Body of pancreas (tissue), 4 donors: ENCODE measurements at regions not wholly inside any gene's neighbourhood (a gene's known extent, or its start where the extent isn't known, plus 50 kb on each side); places are given as distances from the start of the nearest gene placed in this dataset.
A peak's percentile ranks its signal among the peaks of the same experiment; 100 is the strongest.

Experiments used
- ATAC-seq: fragments of 150-250 bp; one replicate; pipeline ENCODE4 v1.9.1; 2016
- DNase-seq, 4 donors: peaks; one replicate each; pipeline ENCODE4 v3.0.0-alpha.2; 2019
- H3K27ac ChIP-seq, 4 donors: fragments of 200-600 bp; sonication (generic); 1 replicate in 3 of 4; 2 replicates in 1 of 4; pipeline versions ENCODE4 v1.5.1 to v1.6.1; 2016 to 2019; ENCODE audit warnings: mild to moderate bottlenecking in 1 of 4, mixed read lengths in 1 of 4, moderate library complexity in 1 of 4
- H3K27me3 ChIP-seq, 2 donors: fragments of 200-600 bp; sonication (generic); one replicate each; pipeline ENCODE4 v1.6.0; 2016; ENCODE audit warnings: mild to moderate bottlenecking in 1 of 2
- H3K36me3 ChIP-seq, 2 donors: fragments of 200-600 bp; sonication (generic); replicated peaks in 1 of 2; 2 replicates each; pipeline ENCODE4 v1.5.1; 2016; ENCODE audit warnings: low read depth in 2 of 2; ENCODE audit not compliant: insufficient read depth in 1 of 2
- H3K4me1 ChIP-seq: fragments of 200-600 bp; sonication (generic); one replicate; pipeline ENCODE4 v1.6.0; 2016
- H3K4me3 ChIP-seq, 2 donors: fragments of 200-600 bp; sonication (generic); 1 replicate in 1 of 2; 2 replicates in 1 of 2; pipeline ENCODE4 v1.5.1; 2016 to 2019
- H3K9me3 ChIP-seq, 3 donors: fragments of 200-600 bp; sonication (generic); 1 replicate in 2 of 3; 2 replicates in 1 of 3; pipeline ENCODE4 v1.5.1; 2016
- POLR2A ChIP-seq, 3 donors: fragments of 450-650 bp; IDR thresholded peaks; one replicate each; pipeline ENCODE4 v1.6.1; 2016; ENCODE audit warnings: antibody characterized with exemption in 3 of 3, mild to moderate bottlenecking in 2 of 3
- WGBS, 2 donors: methylation state at CpG; one replicate each; pipeline ENCODE4 v1.1.5; 2017; 5-methylcytosine and 5-hydroxymethylcytosine counted together
- intact Hi-C: fragments of 100-400 bp; cut with DNase I; formaldehyde crosslinking; loops from one replicate; pipeline ENCODE4 v1.15.1; 2023
- TF ChIP-seq, protein P1 (sequence below), 7 experiments: fragments of 450-650 bp in 4 of 7; fragments of 200-600 bp in 3 of 7; sonication (generic) in 3 of 7; IDR thresholded peaks; one replicate each; pipeline ENCODE4 v1.5.1; 2016 to 2019; ENCODE audit warnings: antibody characterized with exemption in 7 of 7

GRCh38 chr10:78571286-78571685, 497.5 kb upstream of the ZMIZ1 start:
- intact Hi-C loops: no loop called here
- H3K4me1 ChIP-seq: no peaks in the 10 kb centered on the region
- no peak for ATAC-seq
- no peak overlapping the region for H3K27ac ChIP-seq
- TF ChIP-seq, protein P1, sequence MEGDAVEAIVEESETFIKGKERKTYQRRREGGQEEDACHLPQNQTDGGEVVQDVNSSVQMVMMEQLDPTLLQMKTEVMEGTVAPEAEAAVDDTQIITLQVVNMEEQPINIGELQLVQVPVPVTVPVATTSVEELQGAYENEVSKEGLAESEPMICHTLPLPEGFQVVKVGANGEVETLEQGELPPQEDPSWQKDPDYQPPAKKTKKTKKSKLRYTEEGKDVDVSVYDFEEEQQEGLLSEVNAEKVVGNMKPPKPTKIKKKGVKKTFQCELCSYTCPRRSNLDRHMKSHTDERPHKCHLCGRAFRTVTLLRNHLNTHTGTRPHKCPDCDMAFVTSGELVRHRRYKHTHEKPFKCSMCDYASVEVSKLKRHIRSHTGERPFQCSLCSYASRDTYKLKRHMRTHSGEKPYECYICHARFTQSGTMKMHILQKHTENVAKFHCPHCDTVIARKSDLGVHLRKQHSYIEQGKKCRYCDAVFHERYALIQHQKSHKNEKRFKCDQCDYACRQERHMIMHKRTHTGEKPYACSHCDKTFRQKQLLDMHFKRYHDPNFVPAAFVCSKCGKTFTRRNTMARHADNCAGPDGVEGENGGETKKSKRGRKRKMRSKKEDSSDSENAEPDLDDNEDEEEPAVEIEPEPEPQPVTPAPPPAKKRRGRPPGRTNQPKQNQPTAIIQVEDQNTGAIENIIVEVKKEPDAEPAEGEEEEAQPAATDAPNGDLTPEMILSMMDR (IDR thresholded peaks at IDR 0.05): no peak
- no peak for TF ChIP-seq POLR2A (IDR thresholded peaks at IDR 0.05)
- H3K27me3 ChIP-seq: no peaks in the 10 kb centered on the region
- 91 to 92% methylated on average over 7 of the region's 7 CpGs for WGBS, 2 donors
- no peaks in the 10 kb centered on the region for H3K36me3 ChIP-seq
- no peak for DNase-seq
- no peaks in the 10 kb centered on the region for H3K9me3 ChIP-seq
- no peak overlapping the region for H3K4me3 ChIP-seq

DNA sequence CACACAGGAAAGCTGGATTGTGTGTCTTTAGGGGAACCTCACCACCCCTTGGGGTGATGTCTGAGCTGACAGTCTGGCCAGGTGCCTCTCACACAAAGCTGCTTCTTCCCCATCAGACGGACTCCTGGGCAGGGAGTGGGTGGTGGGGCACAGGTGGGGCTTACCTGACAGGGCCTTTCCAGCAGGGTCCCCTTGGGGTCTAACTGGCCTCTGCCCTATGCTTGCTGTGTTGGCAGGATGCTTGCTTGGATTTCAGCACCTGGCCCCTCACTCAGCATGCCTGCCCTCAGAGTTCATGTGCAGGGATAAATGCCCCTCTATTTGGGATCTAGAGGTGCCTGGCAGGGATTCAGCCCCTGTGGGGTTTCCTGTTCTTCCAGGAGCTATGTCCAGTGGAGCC, 496.9 kb upstream of the ZMIZ1 start:
- Histone ChIP-seq H3K9me3 (no peaks in the 10 kb centered on the region), H3K36me3 (no peaks in the 10 kb centered on the region), H3K27me3 (no peaks in the 10 kb centered on the region), H3K4me1 (no peaks in the 10 kb centered on the region), H3K4me3 (no peak overlapping the region), H3K27ac (no peak overlapping the region)
- WGBS, 2 donors: 67 to 86% methylated on average over 1 of the region's 1 CpG
- DNase-seq (no peak), ATAC-seq (no peak)
- intact Hi-C loops: no loop called here
- no peak for TF ChIP-seq POLR2A (IDR thresholded peaks at IDR 0.05)
- TF ChIP-seq, protein P1 (IDR thresholded peaks at IDR 0.05): no peak

DNA sequence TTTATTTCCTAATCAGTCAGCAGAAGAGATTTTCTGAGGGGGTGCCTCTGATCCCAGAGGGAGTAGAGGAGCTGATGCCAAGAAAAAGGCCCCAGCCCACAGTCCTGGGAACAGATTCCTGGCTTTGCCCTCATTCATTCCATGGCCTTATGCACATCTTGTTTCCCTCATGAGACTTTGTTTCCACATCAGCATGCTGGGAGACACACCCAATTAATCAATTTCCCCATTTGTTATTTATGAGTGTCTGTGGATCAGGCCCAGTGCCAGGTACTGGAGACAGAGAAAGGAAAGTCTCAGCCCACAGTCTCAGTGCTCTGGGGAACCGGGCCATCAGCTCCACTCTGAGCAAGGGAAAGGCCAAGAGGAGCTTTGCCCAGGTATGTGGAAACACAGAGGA, 496.2 kb upstream of the ZMIZ1 start:
- ATAC-seq (peak; percentile 36), DNase-seq (peak in 3 of 4 donors; percentile 21 to 28 (median 23))
- intact Hi-C loops: no loop called here
- Histone ChIP-seq H3K4me1 (no peaks in the 10 kb centered on the region), H3K4me3 (no peak overlapping the region), H3K27ac (no peak overlapping the region), H3K9me3 (no peaks in the 10 kb centered on the region), H3K36me3 (no peaks in the 10 kb centered on the region), H3K27me3 (no peaks in the 10 kb centered on the region)
- TF ChIP-seq, protein P1 (IDR thresholded peaks at IDR 0.05): no peak
- no peak for TF ChIP-seq POLR2A (IDR thresholded peaks at IDR 0.05)
- WGBS, 2 donors: 81% methylated on average over 1 of the region's 1 CpG

DNA sequence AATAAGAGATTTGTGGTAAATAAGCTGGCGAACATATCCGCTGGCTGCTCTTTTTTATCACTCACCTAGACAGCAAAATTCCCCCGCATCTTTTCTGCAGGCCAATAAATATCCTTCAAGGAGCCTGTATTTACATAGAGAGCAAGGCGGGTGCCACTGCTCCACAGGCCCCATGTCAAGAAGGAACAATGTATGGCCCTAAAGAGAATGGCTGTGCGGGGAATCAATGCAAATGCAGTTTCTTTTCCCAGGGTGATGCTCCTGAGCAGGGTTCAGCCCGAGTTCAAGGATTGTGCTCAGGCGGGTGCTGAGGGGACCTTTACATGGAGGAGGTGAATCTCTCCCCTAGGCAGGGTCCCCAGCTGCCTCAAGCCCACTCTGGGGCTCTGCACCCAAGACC, 494.2 kb upstream of the ZMIZ1 start:
- H3K4me1 ChIP-seq: no peaks in the 10 kb centered on the region
- WGBS, 2 donors: 88 to 95% methylated on average over 7 of the region's 7 CpGs

GRCh38 chr10:78575400-78575799, 493.4 kb upstream of the ZMIZ1 start:
- DNase-seq: peak in 1 of 4 donors; percentile 15
- WGBS, 2 donors: 41 to 49% methylated on average over 6 of the region's 6 CpGs
- H3K27me3 ChIP-seq: no peaks in the 10 kb centered on the region
- TF ChIP-seq, protein P1 (IDR thresholded peaks at IDR 0.05): no peak
- TF ChIP-seq POLR2A (IDR thresholded peaks at IDR 0.05): no peak
- no peak overlapping the region for H3K4me3 ChIP-seq
- peak; percentile 33 for ATAC-seq
- intact Hi-C loops: no loop called here
- H3K27ac ChIP-seq: peak overlapping the region in 1 of 4 donors; percentile 21
- H3K36me3 ChIP-seq: no peaks in the 10 kb centered on the region
- no peaks in the 10 kb centered on the region for H3K4me1 ChIP-seq
- no peaks in the 10 kb centered on the region for H3K9me3 ChIP-seq

More for the DNA sequence above, 494.2 kb upstream of the ZMIZ1 start:
- Histone ChIP-seq H3K27ac (no peak overlapping the region), H3K9me3 (no peaks in the 10 kb centered on the region), H3K27me3 (no peaks in the 10 kb centered on the region), H3K36me3 (no peaks in the 10 kb centered on the region), H3K4me3 (no peak overlapping the region)
- TF ChIP-seq, protein P1 (IDR thresholded peaks at IDR 0.05): no peak
- no peak for TF ChIP-seq POLR2A (IDR thresholded peaks at IDR 0.05)
- DNase-seq: no peak
- ATAC-seq: no peak
- intact Hi-C loops: no loop called here
